ENCODE measurements at regions not wholly inside any gene's neighbourhood (a gene's known extent, or its start where the extent isn't known, plus 50 kb on each side); places are given as distances from the start of the nearest gene placed in this dataset.

DNA sequence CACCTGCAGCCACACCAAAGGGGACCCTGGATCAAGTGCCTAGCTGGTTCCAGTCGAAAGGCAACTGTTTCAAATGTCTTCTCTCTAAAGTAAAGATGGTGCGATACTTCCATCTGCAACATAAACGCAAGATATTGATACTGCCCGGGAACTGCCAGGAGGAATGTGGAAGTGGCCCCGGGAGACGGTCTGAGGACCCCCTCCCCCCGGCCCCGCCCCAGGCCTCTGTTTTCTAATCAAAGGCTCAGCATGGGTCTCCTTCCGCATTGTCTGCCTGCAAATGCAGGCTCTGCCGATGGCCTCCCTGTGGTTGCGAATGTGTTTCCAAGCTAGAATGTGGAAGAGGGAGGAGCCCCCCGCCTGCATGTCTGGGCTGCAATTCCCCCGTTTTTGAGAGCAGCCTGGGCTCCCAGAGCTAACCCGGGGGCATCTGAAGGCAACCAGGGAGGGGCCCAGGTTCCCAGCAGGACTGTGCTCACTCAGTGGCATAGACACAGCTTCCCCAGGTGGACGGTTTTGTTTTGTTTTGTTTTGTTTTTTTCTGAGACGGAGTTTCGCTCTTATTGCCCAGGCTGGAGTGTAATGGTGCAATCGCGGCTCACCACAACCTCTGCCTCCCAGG is 223.9 kb upstream of the PPP2R2D start:
- no peaks in the 10 kb centered on the region for H3K4me1 Mint-ChIP-seq (ENCODE audit: low read depth)
- ChIA-PET POLR2A (no interaction called here), CTCF (no interaction called here)
- DNase-seq (no peak), ATAC-seq (no peak)
- H3K4me3 Mint-ChIP-seq = no peak overlapping the region
- H3K27me3 Mint-ChIP-seq = no peaks in the 10 kb centered on the region
- H3K9me3 Mint-ChIP-seq = peaks cover 4% of the 10 kb centered on the region
- intact Hi-C loops (cut with micrococcal nuclease) = no loop called here
- no peak overlapping the region for H3K27ac Mint-ChIP-seq
- TF ChIP-seq, protein P1, sequence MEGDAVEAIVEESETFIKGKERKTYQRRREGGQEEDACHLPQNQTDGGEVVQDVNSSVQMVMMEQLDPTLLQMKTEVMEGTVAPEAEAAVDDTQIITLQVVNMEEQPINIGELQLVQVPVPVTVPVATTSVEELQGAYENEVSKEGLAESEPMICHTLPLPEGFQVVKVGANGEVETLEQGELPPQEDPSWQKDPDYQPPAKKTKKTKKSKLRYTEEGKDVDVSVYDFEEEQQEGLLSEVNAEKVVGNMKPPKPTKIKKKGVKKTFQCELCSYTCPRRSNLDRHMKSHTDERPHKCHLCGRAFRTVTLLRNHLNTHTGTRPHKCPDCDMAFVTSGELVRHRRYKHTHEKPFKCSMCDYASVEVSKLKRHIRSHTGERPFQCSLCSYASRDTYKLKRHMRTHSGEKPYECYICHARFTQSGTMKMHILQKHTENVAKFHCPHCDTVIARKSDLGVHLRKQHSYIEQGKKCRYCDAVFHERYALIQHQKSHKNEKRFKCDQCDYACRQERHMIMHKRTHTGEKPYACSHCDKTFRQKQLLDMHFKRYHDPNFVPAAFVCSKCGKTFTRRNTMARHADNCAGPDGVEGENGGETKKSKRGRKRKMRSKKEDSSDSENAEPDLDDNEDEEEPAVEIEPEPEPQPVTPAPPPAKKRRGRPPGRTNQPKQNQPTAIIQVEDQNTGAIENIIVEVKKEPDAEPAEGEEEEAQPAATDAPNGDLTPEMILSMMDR (IDR thresholded peaks at IDR 0.05) = no peak
- no peaks in the 10 kb centered on the region for H3K36me3 Mint-ChIP-seq (ENCODE audit: low read depth)

GRCh38 chr10:131677671-131678070 is 223.1 kb upstream of the PPP2R2D start:
- no peak overlapping the region for H3K4me3 Mint-ChIP-seq
- intact Hi-C loops (cut with micrococcal nuclease) = no loop called here
- DNase-seq (no peak), ATAC-seq (no peak)
- H3K9me3 Mint-ChIP-seq = peaks cover 1% of the 10 kb centered on the region
- TF ChIP-seq, protein P1 (IDR thresholded peaks at IDR 0.05) = no peak
- no peaks in the 10 kb centered on the region for H3K4me1 Mint-ChIP-seq (ENCODE audit: low read depth)
- no peak overlapping the region for H3K27ac Mint-ChIP-seq
- no peaks in the 10 kb centered on the region for H3K27me3 Mint-ChIP-seq
- H3K36me3 Mint-ChIP-seq (ENCODE audit: low read depth) = no peaks in the 10 kb centered on the region
- ChIA-PET POLR2A (no interaction called here), CTCF (no interaction called here)

DNA sequence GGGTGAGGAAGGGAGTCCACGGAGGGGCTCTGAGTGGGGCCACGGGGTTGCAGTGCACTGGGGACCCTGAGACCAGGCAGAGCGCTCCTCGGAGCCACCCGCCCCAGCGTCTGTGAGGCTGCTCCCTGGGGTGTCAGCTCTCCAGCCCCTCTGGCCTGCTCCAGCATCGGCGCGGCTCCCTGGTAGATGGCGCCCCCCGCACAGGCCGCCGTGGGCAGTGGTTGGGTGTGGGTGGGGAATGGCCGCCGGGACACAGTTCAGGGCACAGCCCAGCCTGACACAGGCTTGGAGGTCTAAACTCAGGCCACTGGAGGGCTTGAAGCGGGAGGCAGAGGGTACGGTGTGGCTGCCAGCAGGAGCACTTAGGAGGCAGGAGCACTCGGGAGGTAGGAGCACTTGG is 222.6 kb upstream of the PPP2R2D start:
- DNase-seq (no peak), ATAC-seq (no peak)
- Mint-ChIP-seq H3K4me1 (ENCODE audit: low read depth) (no peaks in the 10 kb centered on the region), H3K27me3 (no peaks in the 10 kb centered on the region), H3K9me3 (peaks cover 1% of the 10 kb centered on the region), H3K36me3 (ENCODE audit: low read depth) (no peaks in the 10 kb centered on the region), H3K4me3 (no peak overlapping the region), H3K27ac (no peak overlapping the region)
- intact Hi-C loops (cut with micrococcal nuclease) = no loop called here
- TF ChIP-seq, protein P1 (IDR thresholded peaks at IDR 0.05) = no peak
- CTCF ChIA-PET = no interaction called here
- POLR2A ChIA-PET = no interaction called here

- DNase-seq (no peak), ATAC-seq (no peak)
- Mint-ChIP-seq H3K4me3 (no peak overlapping the region), H3K36me3 (ENCODE audit: low read depth) (no peaks in the 10 kb centered on the region), H3K27me3 (no peaks in the 10 kb centered on the region), H3K9me3 (peaks cover under 1% of the 10 kb centered on the region), H3K4me1 (ENCODE audit: low read depth) (no peaks in the 10 kb centered on the region), H3K27ac (no peak overlapping the region)
- intact Hi-C loops (cut with micrococcal nuclease) = no loop called here
- ChIA-PET CTCF (no interaction called here), POLR2A (no interaction called here)
- TF ChIP-seq, protein P1 (IDR thresholded peaks at IDR 0.05) = no peak
Measured at GRCh38 chr10:131678613-131679012, 222.2 kb upstream of the PPP2R2D start.

GRCh38 chr10:131679926-131680325 is 220.9 kb upstream of the PPP2R2D start:
- Mint-ChIP-seq H3K27me3 (no peaks in the 10 kb centered on the region), H3K9me3 (no peaks in the 10 kb centered on the region), H3K36me3 (ENCODE audit: low read depth) (no peaks in the 10 kb centered on the region), H3K4me3 (no peak overlapping the region), H3K27ac (no peak overlapping the region), H3K4me1 (ENCODE audit: low read depth) (no peaks in the 10 kb centered on the region)
- ChIA-PET CTCF (no interaction called here), POLR2A (interaction anchor here (1.3 kb wide), 1 partner anchor 12 kb away, joined by 3 read pairs; no protein-coding TSS in a partner anchor)
- ATAC-seq = no peak
- TF ChIP-seq, protein P1 (IDR thresholded peaks at IDR 0.05) = no peak
- no peak for DNase-seq
- intact Hi-C loops (cut with micrococcal nuclease) = no loop called here
